HL-60 (cell line): ENCODE measurements at regions not wholly inside any gene's neighbourhood (a gene's known extent, or its start where the extent isn't known, plus 50 kb on each side); places are given as distances from the start of the nearest gene placed in this dataset.

Source experiments
- DNase-seq, 2 experiments: peaks; one replicate each; pipeline ENCODE4 v3.0.0-alpha.2; 2010 to 2020; ENCODE audit warnings: low read depth in 1 of 2, low spot score in 1 of 2
- H3K27ac ChIP-seq: fragments of 250-450 bp; sonication (Bioruptor Pico); replicated peaks from 2 replicates; pipeline ENCODE4 v1.5.1; 2020; ENCODE audit warnings: mild to moderate bottlenecking, moderate library complexity
- H3K27me3 ChIP-seq: fragments of 250-450 bp; sonication (Bioruptor Pico); 2 replicates; pipeline ENCODE4 v1.5.1; 2021; ENCODE audit warnings: mild to moderate bottlenecking, moderate library complexity; ENCODE audit not compliant: insufficient read depth, poor library complexity, severe bottlenecking
- H3K4me3 ChIP-seq: replicated peaks from 2 replicates; pipeline ENCODE4 v1.5.1; 2011; ENCODE audit warnings: mild to moderate bottlenecking, control low read depth, low read length; ENCODE audit not compliant: insufficient read depth
- CTCF ChIP-seq: IDR thresholded peaks from one replicate; pipeline ENCODE4 v1.5.1; 2011; ENCODE audit warnings: low read length, control low read depth, inconsistent platforms; ENCODE audit not compliant: insufficient read depth
- GABPA ChIP-seq: IDR thresholded peaks from 2 replicates; pipeline ENCODE4 v1.6.1; 2012; ENCODE audit warnings: low read depth
- POLR2AphosphoS5 ChIP-seq: IDR thresholded peaks from 2 replicates; pipeline ENCODE4 v1.6.1; 2012; ENCODE audit warnings: low read depth
- REST ChIP-seq: IDR thresholded peaks from 2 replicates; pipeline ENCODE4 v1.6.1; 2012; ENCODE audit warnings: low read depth; ENCODE audit not compliant: insufficient replicate concordance
- SPI1 ChIP-seq: IDR thresholded peaks from 2 replicates; pipeline ENCODE4 v1.6.1; 2012; ENCODE audit warnings: low read depth, mild to moderate bottlenecking, borderline replicate concordance

GRCh38 chr4:108400309-108400708 lies 220.1 kb upstream of the RPL34 start:
- H3K27me3 ChIP-seq, result no peaks in the 10 kb centered on the region
- no peak for DNase-seq
- no peak overlapping the region for H3K27ac ChIP-seq
- no peak overlapping the region for H3K4me3 ChIP-seq
- no peak for TF ChIP-seq POLR2AphosphoS5

GRCh38 chr4:108399610-108400265 lies 220.6 kb upstream of the RPL34 start:
- Histone ChIP-seq H3K4me3 (no peak overlapping the region), H3K27me3 (no peaks in the 10 kb centered on the region), H3K27ac (no peak overlapping the region)
- no peak for DNase-seq
- no peak for TF ChIP-seq REST
- no peak for TF ChIP-seq GABPA
- no peak for TF ChIP-seq SPI1
- TF ChIP-seq CTCF, result no peak
- no peak for TF ChIP-seq POLR2AphosphoS5

GRCh38 chr4:108398836-108399235 lies 221.5 kb upstream of the RPL34 start:
- no peak overlapping the region for H3K27ac ChIP-seq
- no peak overlapping the region for H3K4me3 ChIP-seq
- no peaks in the 10 kb centered on the region for H3K27me3 ChIP-seq
- no peak for TF ChIP-seq POLR2AphosphoS5
- no peak for TF ChIP-seq SPI1
- no peak for TF ChIP-seq CTCF
- TF ChIP-seq GABPA, result no peak
- TF ChIP-seq REST, result no peak
- no peak for DNase-seq

- no peak for TF ChIP-seq SPI1
- no peak for TF ChIP-seq CTCF
- no peak for TF ChIP-seq POLR2AphosphoS5
- TF ChIP-seq GABPA, result no peak
- TF ChIP-seq REST, result no peak
- Histone ChIP-seq H3K27me3 (no peaks in the 10 kb centered on the region), H3K4me3 (no peak overlapping the region), H3K27ac (no peak overlapping the region)
- DNase-seq, result no peak
These were observed 222.1 kb upstream of the RPL34 start for GRCh38 chr4:108398316-108398715.
